ENCODE measurements at regions not wholly inside any gene's neighbourhood (a gene's known extent, or its start where the extent isn't known, plus 50 kb on each side); places are given as distances from the start of the nearest gene placed in this dataset.

- H3K27me3 ChIP-seq = no peaks in the 10 kb centered on the region
- peak overlapping the region in 1 of 4 donors; percentile 63 for H3K27ac ChIP-seq
- DNase-seq (peak in 1 of 2 donors; percentile 27), ATAC-seq (ENCODE audit: low FRiP score in 2 of 2) (peak in 1 of 2 donors; percentile 43)
- no peak for TF ChIP-seq POLR2A (IDR thresholded peaks at IDR 0.05)
- no peaks in the 10 kb centered on the region for H3K36me3 ChIP-seq
- H3K9me3 ChIP-seq = no peaks in the 10 kb centered on the region
- 72 to 86% methylated on average over 11 to 13 of the region's 13 CpGs for WGBS, 2 donors
- peaks cover 4 to 19% (median 7%) of the 10 kb centered on the region in 4 donors for H3K4me1 ChIP-seq
- no peak overlapping the region for H3K4me3 ChIP-seq
These were observed 102.0 kb upstream of the FAM20C start for GRCh38 chr7:90111-91063.

- no peak for DNase-seq
- H3K4me1 ChIP-seq = peaks cover 4 to 19% (median 7%) of the 10 kb centered on the region in 4 donors
These were observed 100.8 kb upstream of the FAM20C start for GRCh38 chr7:91396-92175.

GRCh38 chr7:92231-92674 lies 100.1 kb upstream of the FAM20C start:
- peaks cover 4 to 19% (median 7%) of the 10 kb centered on the region in 4 donors for H3K4me1 ChIP-seq
- H3K36me3 ChIP-seq = no peaks in the 10 kb centered on the region
- no peak for TF ChIP-seq CTCF (IDR thresholded peaks at IDR 0.05)
- no peak for TF ChIP-seq EP300 (IDR thresholded peaks at IDR 0.05)
- no peak for TF ChIP-seq POLR2AphosphoS5 (IDR thresholded peaks at IDR 0.05)
- TF ChIP-seq POLR2A (IDR thresholded peaks at IDR 0.05) = no peak
- no peak overlapping the region for H3K27ac ChIP-seq
- no peak overlapping the region for H3K4me3 ChIP-seq
- 68 to 73% methylated on average over 6 of the region's 6 CpGs for WGBS, 2 donors
- H3K27me3 ChIP-seq = no peaks in the 10 kb centered on the region
- ATAC-seq (ENCODE audit: low FRiP score in 2 of 2) (no peak), DNase-seq (no peak)
- H3K9me3 ChIP-seq = no peaks in the 10 kb centered on the region

More at GRCh38 chr7:91396-92175, 100.8 kb upstream of the FAM20C start:
- 92 to 100% methylated on average over 8 to 18 of the region's 18 CpGs for WGBS, 2 donors
- Histone ChIP-seq H3K4me3 (no peak overlapping the region), H3K27ac (no peak overlapping the region), H3K27me3 (no peaks in the 10 kb centered on the region), H3K36me3 (no peaks in the 10 kb centered on the region), H3K9me3 (no peaks in the 10 kb centered on the region)
- no peak for ATAC-seq (ENCODE audit: low FRiP score in 2 of 2)
- TF ChIP-seq POLR2A (IDR thresholded peaks at IDR 0.05) (no peak), EP300 (IDR thresholded peaks at IDR 0.05) (no peak), CTCF (IDR thresholded peaks at IDR 0.05) (no peak), POLR2AphosphoS5 (IDR thresholded peaks at IDR 0.05) (no peak)

- Histone ChIP-seq H3K27ac (no peak overlapping the region), H3K9me3 (peaks cover 0 to 3% (median 0%) of the 10 kb centered on the region in 4 donors), H3K4me1 (peaks cover 4 to 19% (median 7%) of the 10 kb centered on the region in 4 donors), H3K27me3 (no peaks in the 10 kb centered on the region), H3K4me3 (no peak overlapping the region), H3K36me3 (no peaks in the 10 kb centered on the region)
- DNase-seq (peak in 1 of 2 donors; percentile 42), ATAC-seq (ENCODE audit: low FRiP score in 2 of 2) (no peak)
- WGBS, 2 donors = 89 to 93% methylated on average over 26 to 27 of the region's 27 CpGs
- TF ChIP-seq CTCF (IDR thresholded peaks at IDR 0.05) (no peak), POLR2AphosphoS5 (IDR thresholded peaks at IDR 0.05) (no peak), POLR2A (IDR thresholded peaks at IDR 0.05) (no peak), EP300 (IDR thresholded peaks at IDR 0.05) (no peak)
These were observed 99.3 kb upstream of the FAM20C start for GRCh38 chr7:92888-93672.
